ENCODE measurements at regions not wholly inside any gene's neighbourhood (a gene's known extent, or its start where the extent isn't known, plus 50 kb on each side); places are given as distances from the start of the nearest gene placed in this dataset.

GRCh38 chr10:52571018-52571417 lies 201.6 kb downstream of the MBL2 start:
- TF ChIP-seq EZH2 (IDR thresholded peaks at IDR 0.05; ENCODE audit: low read length) (no peak), CTCF (optimal IDR thresholded peaks at IDR 0.05 in 1 of 3, IDR thresholded peaks at IDR 0.05 in 1 of 3, conservative IDR thresholded peaks at IDR 0.05 in 1 of 3; ENCODE audit: extremely low read depth in 1 of 3, insufficient read depth in 2 of 3, low read length in 3 of 3) (no peak)
- no peak overlapping the region for H3K9ac ChIP-seq (ENCODE audit: control insufficient read depth, extremely low read depth, insufficient read depth, low read length)
- peaks cover 5% of the 10 kb centered on the region for H3K4me1 ChIP-seq (ENCODE audit: control insufficient read depth, extremely low read depth, insufficient read depth, low read length)
- no peak overlapping the region for H3K4me2 ChIP-seq (ENCODE audit: control insufficient read depth, extremely low read depth, insufficient read depth, low read depth, low read length)
- H3K27me3 ChIP-seq (ENCODE audit: control insufficient read depth, extremely low read depth, insufficient read depth, low read length) = no peaks in the 10 kb centered on the region
- no peaks in the 10 kb centered on the region for H3K9me3 ChIP-seq (ENCODE audit: control insufficient read depth, low read depth, low read length)
- no peak overlapping the region for H3K4me3 ChIP-seq (ENCODE audit: control insufficient read depth in 2 of 3, extremely low read depth in 1 of 3, insufficient read depth in 2 of 3, low read depth in 1 of 3, low read length in 3 of 3)
- H3K9me1 ChIP-seq (ENCODE audit: control insufficient read depth, extremely low read depth, insufficient read depth, low read length) = no peaks in the 10 kb centered on the region
- FAIRE-seq (no peak), DNase-seq (ENCODE audit: low read depth, low spot score) (no peak)
- dilution Hi-C loops (cut with MboI; ENCODE audit: extremely low pct_ligation_motif_present, low sequenced_read_pairs) = loop anchor here (25.0 kb wide), 1 partner anchor 259 kb away; the partner anchor contains the start of gene DKK1
- H2AFZ ChIP-seq (ENCODE audit: control insufficient read depth, low read length) = no peak overlapping the region
- no peak overlapping the region for H3K27ac ChIP-seq (ENCODE audit: control insufficient read depth, insufficient read depth, low read length)
- no peaks in the 10 kb centered on the region for H3K36me3 ChIP-seq (ENCODE audit: control insufficient read depth in 2 of 2, extremely low read depth in 1 of 2, insufficient read depth in 2 of 2, low read length in 2 of 2)
- H4K20me1 ChIP-seq (ENCODE audit: control insufficient read depth, extremely low read depth, insufficient read depth, low read length) = no peaks in the 10 kb centered on the region
- no peaks in the 10 kb centered on the region for H3K79me2 ChIP-seq (ENCODE audit: control insufficient read depth, insufficient read depth, low read length)

- Histone ChIP-seq H2AFZ (ENCODE audit: control insufficient read depth, low read length) (no peak overlapping the region), H3K36me3 (ENCODE audit: control insufficient read depth in 2 of 2, extremely low read depth in 1 of 2, insufficient read depth in 2 of 2, low read length in 2 of 2) (no peaks in the 10 kb centered on the region), H3K4me3 (ENCODE audit: control insufficient read depth in 2 of 3, extremely low read depth in 1 of 3, insufficient read depth in 2 of 3, low read depth in 1 of 3, low read length in 3 of 3) (no peak overlapping the region), H3K9me1 (ENCODE audit: control insufficient read depth, extremely low read depth, insufficient read depth, low read length) (no peaks in the 10 kb centered on the region), H3K4me1 (ENCODE audit: control insufficient read depth, extremely low read depth, insufficient read depth, low read length) (peaks cover 4% of the 10 kb centered on the region), H3K9me3 (ENCODE audit: control insufficient read depth, low read depth, low read length) (no peaks in the 10 kb centered on the region), H4K20me1 (ENCODE audit: control insufficient read depth, extremely low read depth, insufficient read depth, low read length) (no peaks in the 10 kb centered on the region), H3K27me3 (ENCODE audit: control insufficient read depth, extremely low read depth, insufficient read depth, low read length) (no peaks in the 10 kb centered on the region), H3K27ac (ENCODE audit: control insufficient read depth, insufficient read depth, low read length) (no peak overlapping the region), H3K79me2 (ENCODE audit: control insufficient read depth, insufficient read depth, low read length) (no peaks in the 10 kb centered on the region), H3K9ac (ENCODE audit: control insufficient read depth, extremely low read depth, insufficient read depth, low read length) (no peak overlapping the region), H3K4me2 (ENCODE audit: control insufficient read depth, extremely low read depth, insufficient read depth, low read depth, low read length) (no peak overlapping the region)
- dilution Hi-C loops (cut with MboI; ENCODE audit: extremely low pct_ligation_motif_present, low sequenced_read_pairs) = loop anchor here (25.0 kb wide), 1 partner anchor 259 kb away; the partner anchor contains the start of gene DKK1
- TF ChIP-seq CTCF (optimal IDR thresholded peaks at IDR 0.05 in 1 of 3, IDR thresholded peaks at IDR 0.05 in 1 of 3, conservative IDR thresholded peaks at IDR 0.05 in 1 of 3; ENCODE audit: extremely low read depth in 1 of 3, insufficient read depth in 2 of 3, low read length in 3 of 3) = no peak
- no peak for TF ChIP-seq EZH2 (IDR thresholded peaks at IDR 0.05; ENCODE audit: low read length)
- no peak for FAIRE-seq
- no peak for DNase-seq (ENCODE audit: low read depth, low spot score)
Observed at GRCh38 chr10:52571516-52572182, 200.9 kb downstream of the MBL2 start.

All from keratinocyte (primary cell).